BJ (cell line): ENCODE measurements at regions not wholly inside any gene's neighbourhood (a gene's known extent, or its start where the extent isn't known, plus 50 kb on each side); places are given as distances from the start of the nearest gene placed in this dataset.
A peak's percentile ranks its signal among the peaks of the same experiment; 100 is the strongest.

ENCODE experiments used
- CTCF ChIA-PET: fragments of 350-600 bp; formaldehyde crosslinking; extraction: SDS; loops from one replicate; lab custom pipeline; 2021; ENCODE audit warnings: antibody characterized with exemption, inconsistent platforms; lab: Yijun Ruan, JAX
- POLR2A ChIA-PET: fragments of 300-600 bp; sonication (Branson Sonifier 250); formaldehyde crosslinking; extraction: SDS; loops from one replicate; lab custom pipeline; 2021; ENCODE audit warnings: antibody characterized with exemption; lab: Charles Lee
- DNase-seq: peaks from one replicate; pipeline ENCODE4 v3.0.0-alpha.2; 2011; ENCODE audit warnings: low read depth
- H3K27me3 ChIP-seq: 2 replicates; pipeline ENCODE4 v1.6.0; 2011; ENCODE audit warnings: low read length; ENCODE audit not compliant: control insufficient read depth, insufficient read depth
- H3K36me3 ChIP-seq: 2 replicates; pipeline ENCODE4 v1.5.1; 2011; ENCODE audit warnings: low read length; ENCODE audit not compliant: control insufficient read depth, insufficient read depth
- H3K4me3 ChIP-seq: 2 replicates; pipeline ENCODE4 v1.5.1; 2011; ENCODE audit warnings: low read depth, mild to moderate bottlenecking, control low read depth, low read length
- TF ChIP-seq, protein P1 (sequence below): IDR thresholded peaks from 2 replicates; pipeline ENCODE4 v1.5.1; 2011; ENCODE audit warnings: low read depth, mild to moderate bottlenecking, control low read depth, inconsistent platforms, low read length, moderate library complexity; ENCODE audit not compliant: insufficient read depth

DNA sequence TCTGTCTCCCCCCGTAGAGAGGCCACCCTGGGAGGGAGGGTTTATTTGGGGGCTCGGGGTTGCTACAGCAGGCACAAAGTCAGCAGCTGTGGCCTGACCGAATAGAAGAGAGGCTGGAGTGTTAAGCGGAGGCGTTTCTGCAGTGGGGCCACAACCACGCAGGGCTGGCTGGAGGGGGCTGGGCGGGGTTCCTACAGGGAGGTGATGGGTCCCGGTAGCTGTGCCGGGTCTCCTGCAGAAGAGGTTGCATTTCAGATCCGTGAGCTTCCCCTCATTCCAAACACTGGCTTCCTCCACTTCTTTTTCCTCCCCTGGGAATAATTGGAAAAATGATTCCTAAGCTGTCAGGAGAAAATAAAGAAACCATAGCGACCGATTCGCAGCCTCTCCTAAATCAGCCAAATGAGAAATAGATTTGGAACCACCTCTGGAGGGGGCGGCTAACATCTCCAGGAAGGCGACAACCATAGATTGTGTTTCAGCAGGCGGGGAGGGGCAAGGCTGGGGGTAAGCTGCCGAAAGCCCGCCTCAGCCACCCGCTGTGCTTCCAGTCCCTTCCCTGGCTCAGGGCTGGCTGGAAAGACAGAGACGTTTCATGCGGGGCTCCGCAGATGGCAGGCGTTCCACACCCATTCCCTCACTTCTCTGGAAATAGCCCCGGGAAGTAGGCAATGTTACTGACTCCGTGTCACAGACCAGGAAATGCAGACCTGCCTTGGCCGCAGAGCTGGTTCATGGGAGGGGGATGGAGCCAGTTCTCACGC, 85.6 kb upstream of the TAF1B start:
- POLR2A ChIA-PET: no interaction called here

GRCh38 chr2:9758741-9759140, 84.5 kb upstream of the TAF1B start:
- no peaks in the 10 kb centered on the region for H3K27me3 ChIP-seq
- no peaks in the 10 kb centered on the region for H3K36me3 ChIP-seq
- ChIA-PET CTCF (interaction anchor here (1.3 to 6.5 kb wide), 2 partner anchors 10 to 11 kb away, joined by 4 to 53 read pairs; no protein-coding TSS in a partner anchor), POLR2A (no interaction called here)
- H3K4me3 ChIP-seq: no peak overlapping the region
- TF ChIP-seq, protein P1, sequence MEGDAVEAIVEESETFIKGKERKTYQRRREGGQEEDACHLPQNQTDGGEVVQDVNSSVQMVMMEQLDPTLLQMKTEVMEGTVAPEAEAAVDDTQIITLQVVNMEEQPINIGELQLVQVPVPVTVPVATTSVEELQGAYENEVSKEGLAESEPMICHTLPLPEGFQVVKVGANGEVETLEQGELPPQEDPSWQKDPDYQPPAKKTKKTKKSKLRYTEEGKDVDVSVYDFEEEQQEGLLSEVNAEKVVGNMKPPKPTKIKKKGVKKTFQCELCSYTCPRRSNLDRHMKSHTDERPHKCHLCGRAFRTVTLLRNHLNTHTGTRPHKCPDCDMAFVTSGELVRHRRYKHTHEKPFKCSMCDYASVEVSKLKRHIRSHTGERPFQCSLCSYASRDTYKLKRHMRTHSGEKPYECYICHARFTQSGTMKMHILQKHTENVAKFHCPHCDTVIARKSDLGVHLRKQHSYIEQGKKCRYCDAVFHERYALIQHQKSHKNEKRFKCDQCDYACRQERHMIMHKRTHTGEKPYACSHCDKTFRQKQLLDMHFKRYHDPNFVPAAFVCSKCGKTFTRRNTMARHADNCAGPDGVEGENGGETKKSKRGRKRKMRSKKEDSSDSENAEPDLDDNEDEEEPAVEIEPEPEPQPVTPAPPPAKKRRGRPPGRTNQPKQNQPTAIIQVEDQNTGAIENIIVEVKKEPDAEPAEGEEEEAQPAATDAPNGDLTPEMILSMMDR: no peak
- no peak for DNase-seq

More for the DNA sequence above, 85.6 kb upstream of the TAF1B start:
- H3K36me3 ChIP-seq: no peaks in the 10 kb centered on the region
- peak overlapping the region; percentile 17; the same call in 1 of the 2 replicates for H3K4me3 ChIP-seq
- H3K27me3 ChIP-seq: no peaks in the 10 kb centered on the region
- CTCF ChIA-PET: interaction anchor here (0.7 to 6.5 kb wide), 4 partner anchors 9 to 202 kb away, joined by 3 to 53 read pairs (median 3); partner anchors contain the start of gene ADAM17
- no peak for DNase-seq
- TF ChIP-seq, protein P1: no peak

GRCh38 chr2:9760069-9760901, 83.0 kb upstream of the TAF1B start:
- ChIA-PET CTCF (interaction anchor here (6.5 kb wide), 1 partner anchor 9 kb away, joined by 53 read pairs; no protein-coding TSS in a partner anchor), POLR2A (no interaction called here)
- Histone ChIP-seq H3K36me3 (no peaks in the 10 kb centered on the region), H3K4me3 (no peak overlapping the region), H3K27me3 (no peaks in the 10 kb centered on the region)
- TF ChIP-seq, protein P1: no peak
- DNase-seq: no peak

DNA sequence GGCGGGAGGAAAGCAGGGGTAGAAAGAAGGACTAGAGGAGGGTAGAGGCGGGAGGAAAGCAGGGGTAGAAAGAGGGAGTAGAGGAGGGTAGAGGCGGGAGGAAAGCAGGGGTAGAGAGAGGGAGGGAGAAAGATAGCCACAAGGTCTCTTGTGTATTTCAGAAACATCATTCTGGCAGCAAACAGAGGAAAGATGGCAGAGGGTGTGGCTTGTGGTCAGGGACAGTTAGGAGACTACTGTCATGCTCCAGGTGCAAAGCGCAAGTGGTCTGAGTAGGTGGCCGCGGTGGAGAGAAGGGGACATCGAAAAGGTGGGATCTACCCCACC, 82.4 kb upstream of the TAF1B start:
- DNase-seq: no peak
- CTCF ChIA-PET: interaction anchor here (1.2 to 6.5 kb wide), 2 partner anchors 8 to 16 kb away, joined by 3 to 53 read pairs; no protein-coding TSS in a partner anchor
- POLR2A ChIA-PET: no interaction called here

More for the DNA sequence above, 82.4 kb upstream of the TAF1B start:
- Histone ChIP-seq H3K4me3 (no peak overlapping the region), H3K27me3 (no peaks in the 10 kb centered on the region), H3K36me3 (no peaks in the 10 kb centered on the region)
- TF ChIP-seq, protein P1: no peak
